Endothelial cell of umbilical vein (primary cell): ENCODE measurements at regions not wholly inside any gene's neighbourhood (a gene's known extent, or its start where the extent isn't known, plus 50 kb on each side); places are given as distances from the start of the nearest gene placed in this dataset.

ENCODE experiments used
- BruUV-seq: library from RNA; stranded (reverse); fragments of 400-500 nt; replicated peaks from 2 replicates; lab custom pipeline; 2021; lab: Mats Ljungman, UMichigan
- CTCF ChIA-PET: fragments of 300-600, 350-600 bp; sonication (Branson Sonifier 250); formaldehyde crosslinking; loops from one replicate; lab custom pipeline; 2021; ENCODE audit warnings: antibody characterized with exemption, inconsistent platforms; lab: Charles Lee
- POLR2A ChIA-PET: fragments of 300-600, 350-600 bp; sonication (Branson Sonifier 250); formaldehyde crosslinking; loops from one replicate; lab custom pipeline; 2021; ENCODE audit warnings: antibody characterized with exemption, inconsistent platforms; lab: Charles Lee
- DNase-seq: peaks from one replicate; pipeline ENCODE4 v3.0.0-alpha.2; 2011; ENCODE audit warnings: low read depth, low spot score
- FAIRE-seq: peaks from 2 replicates; lab custom pipeline; 2011; peaks lifted over from hg19 to GRCh38; lab: Jason Lieb, UNC
- H2AFZ ChIP-seq: 2 replicates; pipeline ENCODE4 v1.6.0; 2012; ENCODE audit warnings: low read depth, low read length, control low read depth, inconsistent platforms
- H3K27ac ChIP-seq: 2 replicates; pipeline ENCODE4 v1.5.1; 2011; ENCODE audit warnings: low read depth, mild to moderate bottlenecking, control low read depth, low read length, moderate library complexity; ENCODE audit not compliant: insufficient read depth
- H3K27me3 ChIP-seq, 2 experiments: 2 replicates each; pipeline versions ENCODE4 v1.6.0 to v1.6.1; 2011; ENCODE audit warnings: low read length in 2 of 2, mixed read lengths in 1 of 2; ENCODE audit not compliant: control insufficient read depth in 2 of 2, insufficient read depth in 2 of 2
- H3K36me3 ChIP-seq, 2 experiments: 2 replicates in 1 of 2; 3 replicates in 1 of 2; pipeline ENCODE4 v1.5.1; 2011; ENCODE audit warnings: low read length in 2 of 2, mild to moderate bottlenecking in 1 of 2, moderate library complexity in 1 of 2; ENCODE audit not compliant: control insufficient read depth in 2 of 2, insufficient read depth in 2 of 2; ENCODE audit errors: extremely low read depth in 1 of 2
- H3K4me1 ChIP-seq: 3 replicates; pipeline ENCODE4 v1.5.1; 2011; ENCODE audit warnings: mild to moderate bottlenecking, low read length; ENCODE audit not compliant: control insufficient read depth, insufficient read depth; ENCODE audit errors: extremely low read depth
- H3K4me2 ChIP-seq: 2 replicates; pipeline ENCODE4 v1.6.1; 2011; ENCODE audit warnings: low read length, control low read depth, mixed read lengths; ENCODE audit not compliant: insufficient read depth
- H3K4me3 ChIP-seq, 3 experiments: fragments of 200-600 bp in 1 of 3; sonication (generic), shearing (Covaris generic) in 1 of 3; replicated peaks in 1 of 3; 2 replicates each; pipeline ENCODE4 v1.5.1; 2011 to 2016; ENCODE audit warnings: control low read depth in 3 of 3, low read length in 3 of 3, mild to moderate bottlenecking in 2 of 3, inconsistent platforms in 1 of 3, low read depth in 1 of 3, moderate library complexity in 1 of 3; ENCODE audit not compliant: insufficient read depth in 1 of 3
- H3K79me2 ChIP-seq: 2 replicates; pipeline ENCODE4 v1.6.0; 2012; ENCODE audit warnings: low read length, inconsistent platforms; ENCODE audit not compliant: control insufficient read depth, insufficient read depth
- H3K9ac ChIP-seq: replicated peaks from 2 replicates; pipeline ENCODE3; 2011; ENCODE audit warnings: low read length, control low read depth; ENCODE audit not compliant: insufficient read depth; ENCODE audit errors: extremely low read depth
- H3K9me1 ChIP-seq: replicated peaks from 3 replicates; pipeline ENCODE4 v1.6.0; 2011; ENCODE audit warnings: mild to moderate bottlenecking, low read length; ENCODE audit not compliant: control insufficient read depth, insufficient read depth; ENCODE audit errors: extremely low read depth
- H3K9me3 ChIP-seq: replicated peaks from 2 replicates; pipeline ENCODE4 v1.5.1; 2012; ENCODE audit warnings: low read length, inconsistent platforms; ENCODE audit not compliant: control insufficient read depth, insufficient read depth
- H4K20me1 ChIP-seq: replicated peaks from 2 replicates; pipeline ENCODE3; 2011; ENCODE audit warnings: mild to moderate bottlenecking, low read length; ENCODE audit not compliant: control insufficient read depth, insufficient read depth; ENCODE audit errors: extremely low read depth
- CTCF ChIP-seq, 2 donors: IDR thresholded peaks; 1 replicate in 1 of 2; 2 replicates in 1 of 2; pipeline ENCODE4 v1.5.1; 2011; ENCODE audit warnings: low read length in 2 of 2, mild to moderate bottlenecking in 2 of 2, moderate library complexity in 2 of 2, control low read depth in 1 of 2, inconsistent platforms in 1 of 2, low read depth in 1 of 2; ENCODE audit not compliant: insufficient read depth in 1 of 2; ENCODE audit errors: extremely low read depth in 1 of 2
- EZH2 ChIP-seq: IDR thresholded peaks from 2 replicates; pipeline ENCODE4 v1.6.1; 2012; ENCODE audit warnings: borderline replicate concordance, low read depth, mild to moderate bottlenecking, moderate library complexity, low read length, inconsistent platforms; ENCODE audit not compliant: severe bottlenecking
- FOS ChIP-seq: IDR thresholded peaks from 2 replicates; pipeline ENCODE4 v1.6.1; 2011; ENCODE audit warnings: mild to moderate bottlenecking, low read length, moderate library complexity, borderline replicate concordance; ENCODE audit not compliant: insufficient read depth
- GATA2 ChIP-seq: IDR thresholded peaks from 2 replicates; pipeline ENCODE4 v1.7.0; 2011; ENCODE audit warnings: low read depth, mild to moderate bottlenecking, moderate library complexity, mixed read lengths, low read length; ENCODE audit not compliant: insufficient read length, insufficient read depth
- JUN ChIP-seq: IDR thresholded peaks from 2 replicates; pipeline ENCODE4 v1.6.1; 2011; ENCODE audit warnings: borderline replicate concordance, low read depth; ENCODE audit not compliant: insufficient read length, insufficient read depth
- MAX ChIP-seq: IDR thresholded peaks from 2 replicates; pipeline ENCODE4 v1.6.1; 2011; ENCODE audit not compliant: insufficient read depth, insufficient read length
- MYC ChIP-seq: IDR thresholded peaks from one replicate; pipeline ENCODE4 v1.6.1; 2011; ENCODE audit warnings: mild to moderate bottlenecking, low read depth, low read length
- POLR2A ChIP-seq: IDR thresholded peaks from 2 replicates; pipeline ENCODE4 v1.6.1; 2012; ENCODE audit warnings: low read depth, mild to moderate bottlenecking, control low read depth, low read length
- POLR2AphosphoS5 ChIP-seq: IDR thresholded peaks from 2 replicates; pipeline ENCODE4 v1.6.1; 2012; ENCODE audit warnings: low read depth, mild to moderate bottlenecking, control low read depth, low read length, moderate library complexity; ENCODE audit not compliant: insufficient read depth
- dilution Hi-C: fragments of 300-500 bp; cut with MboI; formaldehyde crosslinking; loops from one replicate; pipeline ENCODE4 v1.15.0; 2019; ENCODE audit warnings: low sequenced_read_pairs; ENCODE audit not compliant: extremely low pct_ligation_motif_present
- intact Hi-C: fragments of 100-400 bp; cut with micrococcal nuclease; formaldehyde crosslinking; loops from one replicate; pipeline ENCODE4 v1.10.0; 2022

GRCh38 chr22:49136041-49136815, 691.4 kb downstream of the BRD1 start:
- TF ChIP-seq MYC (no peak), MAX (no peak), JUN (no peak), GATA2 (no peak), CTCF (IDR thresholded peaks at IDR 0.05; ENCODE audit: extremely low read depth in 1 of 2, insufficient read depth in 1 of 2, low read depth in 1 of 2, low read length in 2 of 2) (no peak), EZH2 (no peak), POLR2A (no peak), FOS (no peak), POLR2AphosphoS5 (no peak)
- Histone ChIP-seq H3K4me1 (no peaks in the 10 kb centered on the region), H3K9me1 (no peaks in the 10 kb centered on the region), H3K9ac (no peak overlapping the region), H3K27ac (no peak overlapping the region), H3K36me3 (no peaks in the 10 kb centered on the region), H3K9me3 (peaks cover 10% of the 10 kb centered on the region), H2AFZ (no peak overlapping the region), H4K20me1 (no peaks in the 10 kb centered on the region), H3K79me2 (no peaks in the 10 kb centered on the region), H3K27me3 (no peaks in the 10 kb centered on the region), H3K4me2 (no peak overlapping the region), H3K4me3 (no peak overlapping the region)
- ChIA-PET POLR2A (no interaction called here), CTCF (no interaction called here)
- FAIRE-seq (no peak), DNase-seq (no peak)
- no TSS peak for BruUV-seq
- intact Hi-C loops (no loop called here), dilution Hi-C loops (no loop called here)
